ENCODE measurements at regions not wholly inside any gene's neighbourhood (a gene's known extent, or its start where the extent isn't known, plus 50 kb on each side); places are given as distances from the start of the nearest gene placed in this dataset.

GRCh38 chr9:129359916-129360536 lies 182.0 kb upstream of the IER5L start:
- no peak for DNase-seq (ENCODE audit: low spot score)

GRCh38 chr9:129359162-129359811 lies 181.2 kb upstream of the IER5L start:
- peak; percentile 18 for DNase-seq (ENCODE audit: low spot score)

GRCh38 chr9:129358621-129359154 lies 180.6 kb upstream of the IER5L start:
- peak; percentile 46 for DNase-seq (ENCODE audit: low spot score)

GRCh38 chr9:129357773-129358245 lies 179.7 kb upstream of the IER5L start:
- DNase-seq (ENCODE audit: low spot score): peak; percentile 66

- DNase-seq (ENCODE audit: low spot score): no peak
Measured at GRCh38 chr9:129356871-129357772, 179.1 kb upstream of the IER5L start.

GRCh38 chr9:129355631-129356030 lies 177.6 kb upstream of the IER5L start:
- peak; percentile 62 for DNase-seq (ENCODE audit: low spot score)

GRCh38 chr9:129354498-129354897 lies 176.4 kb upstream of the IER5L start:
- peak; percentile 51 for DNase-seq (ENCODE audit: low spot score)

GRCh38 chr9:129353697-129354336 lies 175.8 kb upstream of the IER5L start:
- DNase-seq (ENCODE audit: low spot score): no peak

- no peak for DNase-seq (ENCODE audit: low spot score)
Measured at GRCh38 chr9:129352146-129352865, 174.2 kb upstream of the IER5L start.

GRCh38 chr9:129351642-129352145 lies 173.6 kb upstream of the IER5L start:
- no peak for DNase-seq (ENCODE audit: low spot score)

GRCh38 chr9:129351058-129351641 lies 173.1 kb upstream of the IER5L start:
- DNase-seq (ENCODE audit: low spot score): no peak

GRCh38 chr9:129350143-129350935 lies 172.3 kb upstream of the IER5L start:
- no peak for DNase-seq (ENCODE audit: low spot score)

- no peak for DNase-seq (ENCODE audit: low spot score)
Measured at GRCh38 chr9:129349665-129349947, 171.5 kb upstream of the IER5L start.

GRCh38 chr9:129348890-129349664 lies 171.0 kb upstream of the IER5L start:
- DNase-seq (ENCODE audit: low spot score): no peak

- DNase-seq (ENCODE audit: low spot score): no peak
Measured at GRCh38 chr9:129347316-129348120, 169.5 kb upstream of the IER5L start.

- DNase-seq (ENCODE audit: low spot score): no peak
Measured at GRCh38 chr9:129346046-129346445, 168.0 kb upstream of the IER5L start.

- DNase-seq (ENCODE audit: low spot score): no peak
Measured at GRCh38 chr9:129344641-129345495, 166.8 kb upstream of the IER5L start.
